ENCODE measurements at regions not wholly inside any gene's neighbourhood (a gene's known extent, or its start where the extent isn't known, plus 50 kb on each side); places are given as distances from the start of the nearest gene placed in this dataset.

DNA sequence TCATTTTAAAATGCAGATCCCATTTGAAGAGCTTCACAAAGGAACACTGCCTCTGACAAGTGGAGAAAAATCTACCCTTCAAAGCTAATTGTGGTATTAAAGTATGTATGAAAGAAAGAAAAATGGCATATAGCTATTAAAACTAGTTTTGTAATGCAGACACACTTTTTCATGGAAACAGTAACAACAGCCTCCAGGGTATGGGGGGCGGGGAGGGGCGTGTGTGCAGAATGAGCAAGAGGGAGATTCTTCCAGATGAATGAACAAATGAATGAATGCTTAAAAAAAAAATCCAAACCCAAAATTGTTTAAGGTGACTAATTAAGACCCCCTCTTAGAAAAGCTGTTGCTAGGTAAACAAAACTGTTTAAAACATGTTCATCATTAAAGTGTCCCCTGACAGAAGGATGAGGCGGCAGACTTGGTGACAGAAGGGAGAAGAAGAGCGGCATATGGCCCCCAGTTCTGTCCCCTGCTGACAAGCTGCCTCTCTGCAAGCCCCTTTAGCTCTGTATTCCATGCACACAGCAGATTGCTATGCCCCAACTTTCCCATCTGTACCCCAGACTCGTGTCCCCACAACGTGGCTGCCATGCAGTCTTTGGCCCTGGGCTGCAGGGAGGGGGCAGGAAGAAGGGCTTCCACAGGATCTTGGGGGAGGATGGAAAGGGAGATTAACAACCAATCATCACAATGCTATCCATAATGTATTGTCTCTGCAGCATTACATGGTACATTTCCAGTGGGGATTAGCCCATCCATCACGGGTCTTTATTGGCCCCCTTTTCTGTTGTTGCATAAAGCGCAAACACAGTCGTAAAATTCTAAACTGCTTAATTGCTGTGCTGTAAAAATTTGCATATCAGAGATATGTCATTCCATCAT, 108.4 kb upstream of the OLIG3 start:
- Histone ChIP-seq H3K79me1 (ENCODE audit: low read depth, low read length) (no peaks in the 10 kb centered on the region), H2BK15ac (ENCODE audit: low read length) (no peak overlapping the region), H4K20me1 (replicated peaks in 1 of 2; ENCODE audit: control insufficient read depth in 1 of 2, insufficient read depth in 2 of 2, low read length in 2 of 2) (no peaks in the 10 kb centered on the region), H3K4me2 (ENCODE audit: insufficient read depth in 1 of 2, low read depth in 2 of 2, low read length in 2 of 2) (no peak overlapping the region), H3K36me3 (ENCODE audit: control insufficient read depth in 2 of 4, insufficient read depth in 4 of 4, low read length in 3 of 4) (no peaks in the 10 kb centered on the region), H3K4ac (replicated peaks; ENCODE audit: insufficient read length, low read depth, low read length) (no peak overlapping the region), H3K9me3 (ENCODE audit: insufficient read depth in 2 of 2, low read depth in 1 of 2, low read length in 1 of 2) (no peaks in the 10 kb centered on the region), H3K23ac (ENCODE audit: insufficient read length) (no peak overlapping the region), H3K56ac (replicated peaks; ENCODE audit: insufficient read length, low read depth, low read length) (no peak overlapping the region), H3K14ac (ENCODE audit: insufficient read length) (no peak overlapping the region), H3K23me2 (ENCODE audit: low read depth, low read length) (no peaks in the 10 kb centered on the region; the same call in 1 of the 2 replicates), H3K9ac (replicated peaks in 1 of 4; ENCODE audit: extremely low read depth in 1 of 4, low read depth in 3 of 4, low read length in 3 of 4) (no peak overlapping the region), H3K27ac (ENCODE audit: low read depth, low read length) (no peak overlapping the region), H4K91ac (replicated peaks; ENCODE audit: insufficient read length, low read length) (no peak overlapping the region), H4K5ac (ENCODE audit: insufficient read length, low read depth, low read length) (no peak overlapping the region), H2BK120ac (replicated peaks; ENCODE audit: low read depth, low read length) (no peak overlapping the region), H3K4me3 (ENCODE audit: extremely low read depth in 1 of 4, insufficient read depth in 2 of 4, low read depth in 3 of 4, low read length in 4 of 4) (no peak overlapping the region), H2AFZ (ENCODE audit: low read length) (no peak overlapping the region), H2AK5ac (ENCODE audit: low read depth, low read length) (no peak overlapping the region), H3K79me2 (ENCODE audit: control insufficient read depth in 1 of 2, insufficient read depth in 2 of 2, low read length in 2 of 2) (no peaks in the 10 kb centered on the region), H3K27me3 (replicated peaks in 1 of 4; ENCODE audit: control insufficient read depth in 3 of 4, extremely low read depth in 1 of 4, insufficient read depth in 3 of 4, low read length in 3 of 4) (no peaks in the 10 kb centered on the region), H2BK5ac (ENCODE audit: low read depth, low read length) (no peak overlapping the region), H3K4me1 (replicated peaks in 1 of 4; ENCODE audit: control insufficient read depth in 3 of 4, insufficient read depth in 4 of 4, low read length in 3 of 4) (no peaks in the 10 kb centered on the region; a peak in 1 of 7 replicates), H3K18ac (ENCODE audit: extremely low read depth, low read length) (no peak overlapping the region), H4K8ac (ENCODE audit: extremely low read depth, insufficient read depth, low read length) (no peak overlapping the region), H2BK20ac (ENCODE audit: low read length) (no peak overlapping the region), H2BK12ac (ENCODE audit: low read depth, low read length) (no peak overlapping the region)
- 71% methylated on average over 8 of the region's 9 CpGs; no CpG with 5 or more reads in 1 of the 2 experiments for WGBS, 2 experiments (ENCODE audit: extremely low coverage in 1 of 2, insufficient coverage in 1 of 2, insufficient read length in 1 of 2, insufficient replicate concordance in 2 of 2, low coverage in 1 of 2, low lambda C conversion rate in 2 of 2, missing lambda C conversion rate in 1 of 2)
- ChIA-PET POLR2A (ENCODE audit: partially characterized antibody) (no interaction called here), CTCF (ENCODE audit: partially characterized antibody) (interaction anchor here (1.3 to 7.7 kb wide), 3 partner anchors 14 to 83 kb away, joined by 3 to 66 read pairs (median 5); no protein-coding TSS in a partner anchor)
- DNase-seq (ENCODE audit: low read depth in 1 of 2, low spot score in 2 of 2): no peak
- FAIRE-seq: no peak

All from H1 (cell line).